ENCODE measurements at regions not wholly inside any gene's neighbourhood (a gene's known extent, or its start where the extent isn't known, plus 50 kb on each side); places are given as distances from the start of the nearest gene placed in this dataset.

DNA sequence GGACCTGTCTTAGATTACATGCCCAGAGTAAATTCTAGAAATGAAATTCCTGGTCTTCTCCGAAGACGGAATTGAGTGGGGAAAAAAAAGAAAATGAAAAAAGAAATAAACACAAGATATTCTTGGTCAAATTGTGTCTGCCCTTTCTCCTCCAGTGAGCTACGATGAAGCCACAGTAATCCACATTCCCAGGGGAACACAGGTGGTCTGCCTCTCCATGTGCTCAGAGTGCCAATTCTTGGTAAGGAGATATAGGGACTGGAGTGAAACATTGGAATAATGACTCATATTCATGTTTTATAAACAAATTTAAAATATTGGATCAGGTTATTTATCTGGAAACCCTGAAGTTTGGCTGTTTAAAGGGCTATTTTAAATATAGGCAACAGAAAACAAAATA, 54.2 kb upstream of the MGST2 start:
- DNase-seq, result peak; percentile 63 to 71

DNA sequence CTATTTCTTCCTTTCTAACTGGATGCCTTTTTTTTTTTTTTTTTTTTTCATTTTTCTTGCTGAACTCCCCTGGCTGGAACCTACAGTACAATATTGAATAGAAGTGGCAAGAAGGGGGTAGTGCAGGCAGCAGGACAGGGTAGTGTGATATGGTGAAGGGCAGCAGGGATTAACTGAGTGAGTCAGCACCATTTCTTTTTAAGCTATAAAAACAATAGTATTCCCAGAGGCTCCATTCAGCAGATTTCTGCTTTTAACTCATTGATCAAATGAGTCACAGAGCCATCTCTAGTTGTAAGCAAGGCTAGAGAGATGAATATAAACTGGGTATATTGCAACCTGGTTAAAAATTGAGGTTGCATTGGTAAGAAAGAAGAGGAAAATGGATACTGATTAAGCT, 53.6 kb upstream of the SETD7 start:
- no peak for DNase-seq

DNA sequence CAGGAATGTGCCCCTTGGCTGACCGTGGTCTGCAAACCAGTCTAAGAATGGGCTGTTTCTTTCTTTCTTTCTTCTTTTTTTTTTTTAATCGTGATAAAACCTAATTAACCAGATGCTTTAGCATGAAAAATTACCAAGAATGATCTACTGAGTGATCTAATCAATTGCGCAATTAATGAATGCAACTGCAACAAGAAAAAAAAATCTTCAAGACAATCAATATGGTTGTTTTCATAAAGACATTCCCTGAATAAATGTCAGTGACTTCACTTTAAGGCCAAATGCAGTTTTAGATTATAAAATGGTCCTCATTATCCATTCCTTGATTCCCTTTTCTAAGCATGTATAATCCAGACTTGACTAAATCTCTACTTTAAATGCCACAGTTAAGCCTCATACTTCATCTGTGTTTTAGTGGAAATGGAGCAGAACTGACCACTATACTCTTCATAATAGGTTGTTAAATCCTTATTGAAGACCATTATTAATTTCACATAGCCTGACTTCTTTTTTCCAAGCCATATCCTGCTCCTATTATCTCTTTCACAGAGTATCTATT, 51.6 kb upstream of the SETD7 start:
- no peak for DNase-seq

DNA sequence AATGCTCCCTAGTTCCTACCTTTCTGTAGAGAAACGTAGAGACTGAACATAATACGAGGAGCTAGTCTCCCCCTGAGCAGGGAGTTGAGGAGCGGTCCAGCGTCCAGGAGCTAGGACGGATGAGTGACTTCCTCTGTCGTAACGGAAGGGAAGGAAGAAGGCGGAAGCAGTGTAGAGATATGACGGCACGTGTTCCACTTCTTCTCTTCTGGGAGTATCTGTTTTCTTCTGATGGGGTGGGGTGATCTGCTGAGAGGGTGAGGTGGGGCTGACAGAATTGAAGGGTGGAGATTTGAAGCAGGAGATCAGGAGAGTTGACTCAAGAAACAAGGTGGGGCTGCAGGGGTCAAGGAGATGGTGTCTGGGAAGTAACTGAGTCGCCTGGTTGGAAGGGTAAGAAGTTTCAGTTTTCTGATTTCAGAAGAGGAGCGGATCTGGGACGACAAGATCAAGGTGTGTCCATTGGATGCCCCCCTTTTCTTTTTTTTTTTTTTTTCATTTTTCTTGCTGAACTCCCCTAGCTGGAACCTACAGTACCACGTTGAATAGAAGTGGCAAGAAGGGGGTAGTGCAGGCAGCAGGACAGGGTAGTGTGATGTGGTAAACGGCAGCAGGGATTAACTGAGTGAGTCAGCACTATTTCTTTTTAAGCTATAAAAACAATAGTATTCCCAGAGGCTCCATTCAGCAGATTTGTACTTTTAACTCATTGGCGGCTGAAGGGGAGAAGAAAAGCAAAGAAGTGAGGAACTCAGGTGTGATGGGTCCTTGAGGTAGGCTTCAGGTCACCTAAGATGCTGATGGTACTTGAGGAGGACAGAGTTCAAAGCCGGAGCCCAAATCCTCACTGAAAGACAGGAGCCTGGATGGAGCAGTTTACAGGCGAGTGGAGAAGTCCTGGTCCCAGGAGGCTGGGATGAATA, 50.8 kb upstream of the SETD7 start:
- DNase-seq, result no peak

DNA sequence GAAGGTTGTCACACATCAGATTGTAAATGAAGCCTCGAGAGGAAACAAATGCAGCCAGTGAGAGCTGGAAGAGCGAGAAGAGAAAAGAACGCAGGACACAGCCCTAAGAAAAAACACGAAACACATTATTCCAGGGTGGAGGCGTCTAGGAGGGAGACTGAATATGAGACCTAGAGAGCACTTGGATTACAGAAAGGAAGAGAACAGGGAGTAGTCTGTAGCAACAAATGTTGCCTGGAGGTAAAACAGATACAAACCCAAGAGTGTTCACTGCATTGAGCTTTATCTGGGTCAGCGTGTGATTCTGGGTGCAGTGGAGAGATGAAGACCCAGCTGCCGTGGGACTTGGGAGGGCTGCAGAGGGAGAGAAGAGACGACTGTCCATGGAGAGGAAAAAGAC, 50.1 kb upstream of the SETD7 start:
- no peak for DNase-seq

All from NCI-H524 (cell line).